ENCODE measurements at regions not wholly inside any gene's neighbourhood (a gene's known extent, or its start where the extent isn't known, plus 50 kb on each side); places are given as distances from the start of the nearest gene placed in this dataset.

- TF ChIP-seq CTCF (IDR thresholded peaks at IDR 0.05): no peak
- no peak for TF ChIP-seq POLR2A (IDR thresholded peaks at IDR 0.05)
These were observed 292.7 kb downstream of the DUSP10 start for GRCh38 chr1:221449194-221449593.

Measured in body of pancreas (tissue), 4 donors.